Muscle of leg (tissue), 3 donors: ENCODE measurements at regions not wholly inside any gene's neighbourhood (a gene's known extent, or its start where the extent isn't known, plus 50 kb on each side); places are given as distances from the start of the nearest gene placed in this dataset.

Source experiments
- DNase-seq: peaks from one replicate; pipeline ENCODE4 v3.0.0; 2013
- H3K27ac ChIP-seq: one replicate; pipeline ENCODE4 v1.5.1; 2013; ENCODE audit warnings: mild to moderate bottlenecking, low read length, control low read depth
- H3K27me3 ChIP-seq: one replicate; pipeline ENCODE4 v1.6.1; 2013; ENCODE audit warnings: low read length; ENCODE audit not compliant: control insufficient read depth, insufficient read depth
- H3K36me3 ChIP-seq: one replicate; pipeline ENCODE4 v1.6.1; 2013; ENCODE audit warnings: low read length; ENCODE audit not compliant: control insufficient read depth, insufficient read depth
- H3K4me1 ChIP-seq: one replicate; pipeline ENCODE4 v1.6.1; 2013; ENCODE audit warnings: low read length; ENCODE audit not compliant: control insufficient read depth, insufficient read depth
- H3K4me3 ChIP-seq: one replicate; pipeline ENCODE4 v1.5.1; 2013; ENCODE audit warnings: low read length, control low read depth
- H3K9me3 ChIP-seq: replicated peaks from 2 replicates; pipeline ENCODE4 v1.6.1; 2013; ENCODE audit warnings: low read depth, low read length; ENCODE audit not compliant: control insufficient read depth
- WGBS: methylation state at CpG from one replicate; pipeline ENCODE4 v1.1.5; 2013; ENCODE audit warnings: missing lambda C conversion rate; ENCODE audit not compliant: insufficient coverage; 5-methylcytosine and 5-hydroxymethylcytosine counted together

- no peak overlapping the region for H3K4me3 ChIP-seq
- no peak for DNase-seq
- no peaks in the 10 kb centered on the region for H3K4me1 ChIP-seq
- H3K27ac ChIP-seq = no peak overlapping the region
- no CpG with 5 or more reads among the region's 1 CpG for WGBS
- H3K9me3 ChIP-seq = no peaks in the 10 kb centered on the region
- H3K36me3 ChIP-seq = no peaks in the 10 kb centered on the region
- no peaks in the 10 kb centered on the region for H3K27me3 ChIP-seq
Measured at GRCh38 chr13:78035500-78035899, 116.9 kb upstream of the EDNRB start.

- H3K27ac ChIP-seq = no peak overlapping the region
- no peaks in the 10 kb centered on the region for H3K9me3 ChIP-seq
- no peaks in the 10 kb centered on the region for H3K27me3 ChIP-seq
- WGBS = no CpG with 5 or more reads among the region's 3 CpGs
- H3K4me3 ChIP-seq = no peak overlapping the region
- no peaks in the 10 kb centered on the region for H3K4me1 ChIP-seq
- DNase-seq = no peak
- no peaks in the 10 kb centered on the region for H3K36me3 ChIP-seq
Measured at GRCh38 chr13:78033509-78033908, 114.9 kb upstream of the EDNRB start.

- Histone ChIP-seq H3K27me3 (no peaks in the 10 kb centered on the region), H3K9me3 (no peaks in the 10 kb centered on the region), H3K36me3 (no peaks in the 10 kb centered on the region), H3K27ac (peak overlapping the region; percentile 52), H3K4me3 (no peak overlapping the region), H3K4me1 (no peaks in the 10 kb centered on the region)
- peak; percentile 48 for DNase-seq
Measured at GRCh38 chr13:78032132-78032531, 113.5 kb upstream of the EDNRB start.

DNA sequence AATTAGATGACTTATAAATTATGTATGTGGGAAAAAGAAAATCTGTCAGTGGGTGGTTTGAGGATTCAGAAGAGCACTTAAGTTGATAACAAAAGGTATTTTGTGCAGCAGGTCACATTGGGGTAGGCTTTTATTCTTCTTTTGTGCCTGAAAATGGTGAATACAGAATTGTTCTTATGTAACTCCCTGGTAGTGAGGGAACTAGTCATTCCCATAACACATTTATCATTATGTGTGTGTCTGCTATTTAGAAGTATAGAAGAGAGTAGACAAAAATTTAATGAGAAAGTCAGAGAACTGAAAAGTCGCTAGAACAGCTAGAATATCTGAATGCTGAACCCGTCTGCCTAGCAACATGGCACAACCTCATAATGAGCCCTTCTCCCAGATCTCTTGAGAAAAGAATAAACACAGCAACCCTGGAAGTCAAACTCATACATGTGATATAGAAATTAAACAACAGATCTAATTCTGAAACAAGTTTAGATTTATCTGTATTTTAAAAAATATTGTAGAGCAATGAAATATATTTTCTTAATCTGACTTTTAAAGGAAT, 111.8 kb upstream of the EDNRB start:
- Histone ChIP-seq H3K4me1 (no peaks in the 10 kb centered on the region), H3K4me3 (no peak overlapping the region), H3K36me3 (no peaks in the 10 kb centered on the region), H3K9me3 (no peaks in the 10 kb centered on the region), H3K27me3 (no peaks in the 10 kb centered on the region), H3K27ac (no peak overlapping the region)
- WGBS = no CpG with 5 or more reads among the region's 2 CpGs
- no peak for DNase-seq

GRCh38 chr13:78029901-78030300, 111.3 kb upstream of the EDNRB start:
- Histone ChIP-seq H3K9me3 (no peaks in the 10 kb centered on the region), H3K4me1 (no peaks in the 10 kb centered on the region), H3K36me3 (no peaks in the 10 kb centered on the region), H3K4me3 (no peak overlapping the region), H3K27me3 (no peaks in the 10 kb centered on the region), H3K27ac (no peak overlapping the region)
- WGBS = no CpG with 5 or more reads among the region's 6 CpGs
- DNase-seq = no peak

DNA sequence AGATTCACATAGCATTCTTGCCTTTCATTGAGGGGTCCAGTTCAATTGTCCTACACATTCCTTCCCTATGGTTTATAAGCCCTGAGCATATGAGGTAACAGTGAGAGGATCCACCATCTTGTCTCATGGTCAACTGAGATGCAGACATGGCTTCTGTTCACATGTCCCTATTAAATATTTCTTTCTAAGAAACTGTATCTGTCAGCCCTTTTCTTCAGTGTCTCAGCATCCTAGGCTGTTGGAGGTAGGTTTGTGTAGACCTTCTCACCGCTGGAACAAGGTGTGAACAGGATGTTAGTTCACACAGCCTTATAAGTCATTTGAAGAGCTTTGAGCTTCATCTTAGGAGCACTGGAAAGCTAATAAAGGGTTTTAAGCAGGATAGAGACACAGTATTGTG, 110.3 kb upstream of the EDNRB start:
- Histone ChIP-seq H3K9me3 (no peaks in the 10 kb centered on the region), H3K27me3 (no peaks in the 10 kb centered on the region), H3K27ac (no peak overlapping the region), H3K4me1 (no peaks in the 10 kb centered on the region), H3K4me3 (no peak overlapping the region), H3K36me3 (no peaks in the 10 kb centered on the region)
- DNase-seq = no peak
- WGBS = 100% methylated on average over 1 of the region's 1 CpG

- no peak for DNase-seq
- no peak overlapping the region for H3K4me3 ChIP-seq
- H3K27me3 ChIP-seq = no peaks in the 10 kb centered on the region
- H3K4me1 ChIP-seq = peaks cover 5% of the 10 kb centered on the region
- H3K9me3 ChIP-seq = no peaks in the 10 kb centered on the region
- no peaks in the 10 kb centered on the region for H3K36me3 ChIP-seq
- no peak overlapping the region for H3K27ac ChIP-seq
Measured at GRCh38 chr13:78024996-78025395, 106.4 kb upstream of the EDNRB start.

DNA sequence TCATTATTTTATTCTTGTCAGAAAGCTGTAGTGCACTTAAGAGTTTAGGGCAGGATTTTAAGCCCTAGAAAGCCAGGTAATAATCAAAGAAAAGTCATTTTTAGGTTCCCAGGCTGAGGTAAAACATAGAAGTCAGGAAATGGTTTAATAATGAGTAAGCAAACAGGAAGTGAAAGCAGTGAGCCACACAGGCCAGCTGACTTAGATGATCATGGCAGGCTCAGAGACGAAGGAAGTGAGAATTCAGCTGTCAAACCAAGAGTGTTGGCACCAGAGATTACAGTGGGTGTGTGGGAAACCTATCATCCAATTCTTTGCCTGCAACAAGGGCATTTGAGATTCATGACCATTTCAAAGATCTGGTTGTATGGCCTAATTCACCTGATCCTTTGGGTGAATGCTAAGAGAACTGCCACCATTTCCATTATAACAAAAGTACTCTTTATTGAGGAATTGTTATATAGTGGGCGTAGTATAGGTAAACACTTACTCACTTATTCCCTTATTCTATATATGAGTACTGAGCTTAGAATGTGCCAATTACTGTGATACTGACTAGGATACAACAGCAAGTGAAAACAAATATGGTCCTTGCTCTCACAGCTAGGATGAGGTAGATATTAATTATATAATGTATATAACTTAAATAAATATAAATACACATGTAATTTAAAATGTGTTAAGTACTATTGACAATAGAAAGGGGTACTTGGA, 103.7 kb upstream of the EDNRB start:
- H3K4me1 ChIP-seq = peaks cover 5% of the 10 kb centered on the region
- H3K27me3 ChIP-seq = no peaks in the 10 kb centered on the region
- DNase-seq = peak; percentile 60
- no peaks in the 10 kb centered on the region for H3K9me3 ChIP-seq
- WGBS = 29% methylated on average over 1 of the region's 2 CpGs
- no peaks in the 10 kb centered on the region for H3K36me3 ChIP-seq
- peak overlapping the region; percentile 25 for H3K27ac ChIP-seq
- no peak overlapping the region for H3K4me3 ChIP-seq

- 3% methylated on average over 4 of the region's 7 CpGs for WGBS
- DNase-seq = peak; percentile 14
- Histone ChIP-seq H3K4me3 (no peak overlapping the region), H3K27ac (no peak overlapping the region), H3K9me3 (peaks cover 3% of the 10 kb centered on the region), H3K27me3 (no peaks in the 10 kb centered on the region), H3K36me3 (no peaks in the 10 kb centered on the region), H3K4me1 (peaks cover 5% of the 10 kb centered on the region)
Measured at GRCh38 chr13:78020861-78021260, 102.2 kb upstream of the EDNRB start.

- no peak overlapping the region for H3K4me3 ChIP-seq
- no peak for DNase-seq
- no peak overlapping the region for H3K27ac ChIP-seq
- peaks cover 3% of the 10 kb centered on the region for H3K9me3 ChIP-seq
- no peaks in the 10 kb centered on the region for H3K36me3 ChIP-seq
- no peaks in the 10 kb centered on the region for H3K27me3 ChIP-seq
- H3K4me1 ChIP-seq = peaks cover under 1% of the 10 kb centered on the region
- no CpG with 5 or more reads among the region's 3 CpGs for WGBS
Measured at GRCh38 chr13:78015782-78016181, 97.2 kb upstream of the EDNRB start.

- Histone ChIP-seq H3K27me3 (no peaks in the 10 kb centered on the region), H3K4me1 (no peaks in the 10 kb centered on the region), H3K9me3 (peaks cover 2% of the 10 kb centered on the region), H3K27ac (no peak overlapping the region), H3K36me3 (no peaks in the 10 kb centered on the region), H3K4me3 (no peak overlapping the region)
- no peak for DNase-seq
- 67% methylated on average over 2 of the region's 2 CpGs for WGBS
Measured at GRCh38 chr13:78012046-78012445, 93.4 kb upstream of the EDNRB start.
